GM21447 (cell line): ENCODE measurements at regions not wholly inside any gene's neighbourhood (a gene's known extent, or its start where the extent isn't known, plus 50 kb on each side); places are given as distances from the start of the nearest gene placed in this dataset.
"Not testable (repeated sequence)": the region's sequence is repeated elsewhere in the genome, so short reads cannot be mapped to it uniquely, and the experiment has no call there.

Experiments used
- ATAC-seq: cut with Tn5 transposase; IDR thresholded peaks from one replicate; pipeline ENCODE4 v1.9.1; 2021; ENCODE audit not compliant: unreplicated experiment

GRCh38 chr1:193909406-193910082 is 723.1 kb upstream of the B3GALT2 start:
- no peak for ATAC-seq

GRCh38 chr1:193905288-193906085 is 719.1 kb upstream of the B3GALT2 start:
- ATAC-seq = no peak

GRCh38 chr1:193891788-193892187 is 705.4 kb upstream of the B3GALT2 start:
- ATAC-seq = no peak

GRCh38 chr1:193890935-193891334 is 704.5 kb upstream of the B3GALT2 start:
- ATAC-seq = no peak

GRCh38 chr1:193884848-193885558 is 698.6 kb upstream of the B3GALT2 start:
- ATAC-seq = no peak

- not testable (repeated sequence) for ATAC-seq
These were observed 691.5 kb upstream of the B3GALT2 start for GRCh38 chr1:193877920-193878319.

GRCh38 chr1:193868425-193868824 is 682.0 kb upstream of the B3GALT2 start:
- ATAC-seq = no peak

GRCh38 chr1:193856261-193856660 is 669.8 kb upstream of the B3GALT2 start:
- no peak for ATAC-seq

- ATAC-seq = no peak
These were observed 664.3 kb upstream of the B3GALT2 start for GRCh38 chr1:193850745-193851144.

- ATAC-seq = no peak
These were observed 660.6 kb upstream of the B3GALT2 start for GRCh38 chr1:193846876-193847604.

GRCh38 chr1:193846411-193846810 is 660.0 kb upstream of the B3GALT2 start:
- ATAC-seq = no peak

- no peak for ATAC-seq
These were observed 655.4 kb upstream of the B3GALT2 start for GRCh38 chr1:193841857-193842256.

GRCh38 chr1:193831465-193831864 is 645.1 kb upstream of the B3GALT2 start:
- no peak for ATAC-seq

- no peak for ATAC-seq
These were observed 641.1 kb upstream of the B3GALT2 start for GRCh38 chr1:193827516-193827915.

GRCh38 chr1:193819376-193819775 is 633.0 kb upstream of the B3GALT2 start:
- no peak for ATAC-seq

GRCh38 chr1:193807208-193807607 is 620.8 kb upstream of the B3GALT2 start:
- no peak for ATAC-seq

- peak; percentile 66 for ATAC-seq
These were observed 620.0 kb upstream of the B3GALT2 start for GRCh38 chr1:193806079-193807048.

GRCh38 chr1:193799948-193800690 is 613.7 kb upstream of the B3GALT2 start:
- no peak for ATAC-seq

- ATAC-seq = no peak
These were observed 613.0 kb upstream of the B3GALT2 start for GRCh38 chr1:193799371-193799770.
